ENCODE measurements at regions not wholly inside any gene's neighbourhood (a gene's known extent, or its start where the extent isn't known, plus 50 kb on each side); places are given as distances from the start of the nearest gene placed in this dataset.

DNA sequence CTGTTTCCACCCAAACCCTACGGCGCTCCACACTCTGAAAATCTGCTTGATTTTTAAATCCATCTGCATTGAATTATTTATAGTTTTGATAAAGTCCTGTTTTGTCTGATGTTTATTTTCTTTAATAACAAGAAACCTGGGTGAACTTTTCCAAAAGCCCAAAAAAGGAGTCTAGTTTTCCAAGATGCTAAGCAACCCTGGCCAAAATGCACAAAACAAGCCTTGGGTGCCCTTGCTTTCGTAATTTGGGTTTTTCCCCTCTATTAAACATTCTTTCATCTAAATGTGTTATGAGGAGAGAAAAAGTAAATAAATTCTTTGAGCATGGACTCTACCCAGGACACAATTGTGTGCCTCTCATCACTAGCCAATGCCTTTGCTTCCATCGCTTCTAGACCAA, 468.9 kb downstream of the MCTP2 start:
- TF ChIP-seq, protein P1, sequence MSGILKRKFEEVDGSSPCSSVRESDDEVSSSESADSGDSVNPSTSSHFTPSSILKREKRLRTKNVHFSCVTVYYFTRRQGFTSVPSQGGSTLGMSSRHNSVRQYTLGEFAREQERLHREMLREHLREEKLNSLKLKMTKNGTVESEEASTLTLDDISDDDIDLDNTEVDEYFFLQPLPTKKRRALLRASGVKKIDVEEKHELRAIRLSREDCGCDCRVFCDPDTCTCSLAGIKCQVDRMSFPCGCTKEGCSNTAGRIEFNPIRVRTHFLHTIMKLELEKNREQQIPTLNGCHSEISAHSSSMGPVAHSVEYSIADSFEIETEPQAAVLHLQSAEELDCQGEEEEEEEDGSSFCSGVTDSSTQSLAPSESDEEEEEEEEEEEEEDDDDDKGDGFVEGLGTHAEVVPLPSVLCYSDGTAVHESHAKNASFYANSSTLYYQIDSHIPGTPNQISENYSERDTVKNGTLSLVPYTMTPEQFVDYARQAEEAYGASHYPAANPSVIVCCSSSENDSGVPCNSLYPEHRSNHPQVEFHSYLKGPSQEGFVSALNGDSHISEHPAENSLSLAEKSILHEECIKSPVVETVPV (CRISPR knock-in tag; IDR thresholded peaks at IDR 0.05) = no peak
- TF ChIP-seq ZNF8 (CRISPR knock-in tag; IDR thresholded peaks at IDR 0.05) (no peak), ZNF565 (CRISPR knock-in tag; conservative IDR thresholded peaks at IDR 0.05; ENCODE audit: low read depth) (no peak), RARB (CRISPR knock-in tag; IDR thresholded peaks at IDR 0.05) (no peak), CSDC2 (CRISPR knock-in tag; IDR thresholded peaks at IDR 0.05) (no peak), OSR1 (CRISPR knock-in tag; IDR thresholded peaks at IDR 0.05) (no peak), ZC3H10 (CRISPR knock-in tag; IDR thresholded peaks at IDR 0.05) (no peak), TCF4 (CRISPR knock-in tag; IDR thresholded peaks at IDR 0.05; ENCODE audit: borderline replicate concordance) (no peak), GLIS3 (CRISPR knock-in tag; IDR thresholded peaks at IDR 0.05) (no peak), ZNF70 (CRISPR knock-in tag; IDR thresholded peaks at IDR 0.05) (no peak), ZFP30 (CRISPR knock-in tag; IDR thresholded peaks at IDR 0.05) (no peak), SNAI2 (CRISPR knock-in tag; IDR thresholded peaks at IDR 0.05) (no peak), PPARA (CRISPR knock-in tag; IDR thresholded peaks at IDR 0.05; ENCODE audit: borderline replicate concordance) (no peak), BACH2 (CRISPR knock-in tag; IDR thresholded peaks at IDR 0.05; ENCODE audit: borderline replicate concordance) (no peak), ARNTL (CRISPR knock-in tag; IDR thresholded peaks at IDR 0.05; ENCODE audit: borderline replicate concordance, low read depth) (no peak)
- TF ChIP-seq, protein P2, sequence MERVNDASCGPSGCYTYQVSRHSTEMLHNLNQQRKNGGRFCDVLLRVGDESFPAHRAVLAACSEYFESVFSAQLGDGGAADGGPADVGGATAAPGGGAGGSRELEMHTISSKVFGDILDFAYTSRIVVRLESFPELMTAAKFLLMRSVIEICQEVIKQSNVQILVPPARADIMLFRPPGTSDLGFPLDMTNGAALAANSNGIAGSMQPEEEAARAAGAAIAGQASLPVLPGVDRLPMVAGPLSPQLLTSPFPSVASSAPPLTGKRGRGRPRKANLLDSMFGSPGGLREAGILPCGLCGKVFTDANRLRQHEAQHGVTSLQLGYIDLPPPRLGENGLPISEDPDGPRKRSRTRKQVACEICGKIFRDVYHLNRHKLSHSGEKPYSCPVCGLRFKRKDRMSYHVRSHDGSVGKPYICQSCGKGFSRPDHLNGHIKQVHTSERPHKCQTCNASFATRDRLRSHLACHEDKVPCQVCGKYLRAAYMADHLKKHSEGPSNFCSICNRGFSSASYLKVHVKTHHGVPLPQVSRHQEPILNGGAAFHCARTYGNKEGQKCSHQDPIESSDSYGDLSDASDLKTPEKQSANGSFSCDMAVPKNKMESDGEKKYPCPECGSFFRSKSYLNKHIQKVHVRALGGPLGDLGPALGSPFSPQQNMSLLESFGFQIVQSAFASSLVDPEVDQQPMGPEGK (CRISPR knock-in tag; IDR thresholded peaks at IDR 0.05; ENCODE audit: borderline replicate concordance) = no peak
- TF ChIP-seq, protein P3, sequence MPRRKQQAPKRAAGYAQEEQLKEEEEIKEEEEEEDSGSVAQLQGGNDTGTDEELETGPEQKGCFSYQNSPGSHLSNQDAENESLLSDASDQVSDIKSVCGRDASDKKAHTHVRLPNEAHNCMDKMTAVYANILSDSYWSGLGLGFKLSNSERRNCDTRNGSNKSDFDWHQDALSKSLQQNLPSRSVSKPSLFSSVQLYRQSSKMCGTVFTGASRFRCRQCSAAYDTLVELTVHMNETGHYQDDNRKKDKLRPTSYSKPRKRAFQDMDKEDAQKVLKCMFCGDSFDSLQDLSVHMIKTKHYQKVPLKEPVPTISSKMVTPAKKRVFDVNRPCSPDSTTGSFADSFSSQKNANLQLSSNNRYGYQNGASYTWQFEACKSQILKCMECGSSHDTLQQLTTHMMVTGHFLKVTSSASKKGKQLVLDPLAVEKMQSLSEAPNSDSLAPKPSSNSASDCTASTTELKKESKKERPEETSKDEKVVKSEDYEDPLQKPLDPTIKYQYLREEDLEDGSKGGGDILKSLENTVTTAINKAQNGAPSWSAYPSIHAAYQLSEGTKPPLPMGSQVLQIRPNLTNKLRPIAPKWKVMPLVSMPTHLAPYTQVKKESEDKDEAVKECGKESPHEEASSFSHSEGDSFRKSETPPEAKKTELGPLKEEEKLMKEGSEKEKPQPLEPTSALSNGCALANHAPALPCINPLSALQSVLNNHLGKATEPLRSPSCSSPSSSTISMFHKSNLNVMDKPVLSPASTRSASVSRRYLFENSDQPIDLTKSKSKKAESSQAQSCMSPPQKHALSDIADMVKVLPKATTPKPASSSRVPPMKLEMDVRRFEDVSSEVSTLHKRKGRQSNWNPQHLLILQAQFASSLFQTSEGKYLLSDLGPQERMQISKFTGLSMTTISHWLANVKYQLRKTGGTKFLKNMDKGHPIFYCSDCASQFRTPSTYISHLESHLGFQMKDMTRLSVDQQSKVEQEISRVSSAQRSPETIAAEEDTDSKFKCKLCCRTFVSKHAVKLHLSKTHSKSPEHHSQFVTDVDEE (CRISPR knock-in tag; IDR thresholded peaks at IDR 0.05) = no peak
- TF ChIP-seq, protein P4, sequence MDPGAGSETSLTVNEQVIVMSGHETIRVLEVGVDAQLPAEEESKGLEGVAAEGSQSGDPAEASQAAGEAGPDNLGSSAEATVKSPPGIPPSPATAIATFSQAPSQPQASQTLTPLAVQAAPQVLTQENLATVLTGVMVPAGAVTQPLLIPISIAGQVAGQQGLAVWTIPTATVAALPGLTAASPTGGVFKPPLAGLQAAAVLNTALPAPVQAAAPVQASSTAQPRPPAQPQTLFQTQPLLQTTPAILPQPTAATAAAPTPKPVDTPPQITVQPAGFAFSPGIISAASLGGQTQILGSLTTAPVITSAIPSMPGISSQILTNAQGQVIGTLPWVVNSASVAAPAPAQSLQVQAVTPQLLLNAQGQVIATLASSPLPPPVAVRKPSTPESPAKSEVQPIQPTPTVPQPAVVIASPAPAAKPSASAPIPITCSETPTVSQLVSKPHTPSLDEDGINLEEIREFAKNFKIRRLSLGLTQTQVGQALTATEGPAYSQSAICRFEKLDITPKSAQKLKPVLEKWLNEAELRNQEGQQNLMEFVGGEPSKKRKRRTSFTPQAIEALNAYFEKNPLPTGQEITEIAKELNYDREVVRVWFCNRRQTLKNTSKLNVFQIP (CRISPR knock-in tag; IDR thresholded peaks at IDR 0.05; ENCODE audit: borderline replicate concordance, low read depth) = no peak
- TF ChIP-seq, protein P5, sequence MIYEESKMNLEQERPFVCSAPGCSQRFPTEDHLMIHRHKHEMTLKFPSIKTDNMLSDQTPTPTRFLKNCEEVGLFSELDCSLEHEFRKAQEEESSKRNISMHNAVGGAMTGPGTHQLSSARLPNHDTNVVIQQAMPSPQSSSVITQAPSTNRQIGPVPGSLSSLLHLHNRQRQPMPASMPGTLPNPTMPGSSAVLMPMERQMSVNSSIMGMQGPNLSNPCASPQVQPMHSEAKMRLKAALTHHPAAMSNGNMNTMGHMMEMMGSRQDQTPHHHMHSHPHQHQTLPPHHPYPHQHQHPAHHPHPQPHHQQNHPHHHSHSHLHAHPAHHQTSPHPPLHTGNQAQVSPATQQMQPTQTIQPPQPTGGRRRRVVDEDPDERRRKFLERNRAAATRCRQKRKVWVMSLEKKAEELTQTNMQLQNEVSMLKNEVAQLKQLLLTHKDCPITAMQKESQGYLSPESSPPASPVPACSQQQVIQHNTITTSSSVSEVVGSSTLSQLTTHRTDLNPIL (CRISPR knock-in tag; IDR thresholded peaks at IDR 0.05; ENCODE audit: low read depth) = no peak
- ATAC-seq = no peak

DNA sequence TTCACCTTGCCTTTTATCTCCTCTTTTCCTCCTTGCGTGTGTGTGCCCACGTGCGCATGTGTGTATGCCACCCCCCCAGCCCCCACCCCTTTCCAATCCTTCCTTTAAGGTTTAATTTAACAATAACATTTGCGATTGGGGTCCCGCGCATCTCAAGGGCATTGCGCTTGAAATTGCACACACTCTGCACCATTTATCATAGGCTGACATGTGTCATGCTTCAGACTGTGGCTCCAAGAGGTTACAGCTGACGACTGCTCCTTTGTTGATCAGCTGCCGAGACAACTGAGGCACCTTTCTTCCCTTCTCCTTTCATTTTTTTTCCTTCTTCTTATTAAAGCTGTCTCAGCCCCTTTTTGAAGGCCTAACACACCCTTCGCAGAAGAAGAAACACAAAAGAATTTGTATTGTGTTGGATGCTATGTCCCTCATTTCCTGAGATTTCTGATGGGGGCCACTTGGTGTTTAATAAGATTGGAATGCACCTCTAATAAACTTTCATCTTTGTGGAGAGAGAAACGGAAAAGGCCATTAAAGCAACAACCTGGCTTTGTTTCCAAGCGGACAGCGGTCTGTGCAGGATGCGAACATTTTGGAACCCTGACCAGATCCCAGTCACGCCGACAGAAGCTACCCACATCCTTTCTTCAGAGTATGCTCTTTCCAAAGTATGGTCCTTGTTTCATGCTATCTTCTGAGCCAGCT, 470.1 kb downstream of the MCTP2 start:
- ATAC-seq = no peak
- TF ChIP-seq TCF4 (CRISPR knock-in tag; IDR thresholded peaks at IDR 0.05; ENCODE audit: borderline replicate concordance) (no peak), RARB (CRISPR knock-in tag; IDR thresholded peaks at IDR 0.05) (no peak), ZNF8 (CRISPR knock-in tag; IDR thresholded peaks at IDR 0.05) (no peak), ZNF70 (CRISPR knock-in tag; IDR thresholded peaks at IDR 0.05) (no peak), ZNF565 (CRISPR knock-in tag; conservative IDR thresholded peaks at IDR 0.05; ENCODE audit: low read depth) (no peak), CSDC2 (CRISPR knock-in tag; IDR thresholded peaks at IDR 0.05) (no peak), ZFP3 (CRISPR knock-in tag; IDR thresholded peaks at IDR 0.05) (no peak), GLIS3 (CRISPR knock-in tag; IDR thresholded peaks at IDR 0.05) (no peak), ARNTL (CRISPR knock-in tag; IDR thresholded peaks at IDR 0.05; ENCODE audit: borderline replicate concordance, low read depth) (no peak)
- TF ChIP-seq, protein P5 (CRISPR knock-in tag; IDR thresholded peaks at IDR 0.05; ENCODE audit: low read depth) = no peak
- TF ChIP-seq, protein P2 (CRISPR knock-in tag; IDR thresholded peaks at IDR 0.05; ENCODE audit: borderline replicate concordance) = no peak

All from SK-N-SH treated with all-trans-retinoic acid at 6 μM for 48 hours (cell line).